Endothelial cell of umbilical vein (primary cell): ENCODE measurements at regions not wholly inside any gene's neighbourhood (a gene's known extent, or its start where the extent isn't known, plus 50 kb on each side); places are given as distances from the start of the nearest gene placed in this dataset.

Source experiments
- CTCF ChIP-seq, 2 donors: IDR thresholded peaks; 1 replicate in 1 of 2; 2 replicates in 1 of 2; pipeline ENCODE4 v1.5.1; 2011; ENCODE audit warnings: low read length in 2 of 2, mild to moderate bottlenecking in 2 of 2, moderate library complexity in 2 of 2, control low read depth in 1 of 2, inconsistent platforms in 1 of 2, low read depth in 1 of 2; ENCODE audit not compliant: insufficient read depth in 1 of 2; ENCODE audit errors: extremely low read depth in 1 of 2
- EZH2 ChIP-seq: IDR thresholded peaks from 2 replicates; pipeline ENCODE4 v1.6.1; 2012; ENCODE audit warnings: borderline replicate concordance, low read depth, mild to moderate bottlenecking, moderate library complexity, low read length, inconsistent platforms; ENCODE audit not compliant: severe bottlenecking
- JUN ChIP-seq: IDR thresholded peaks from 2 replicates; pipeline ENCODE4 v1.6.1; 2011; ENCODE audit warnings: borderline replicate concordance, low read depth; ENCODE audit not compliant: insufficient read length, insufficient read depth
- MYC ChIP-seq: IDR thresholded peaks from one replicate; pipeline ENCODE4 v1.6.1; 2011; ENCODE audit warnings: mild to moderate bottlenecking, low read depth, low read length
- POLR2A ChIP-seq: IDR thresholded peaks from 2 replicates; pipeline ENCODE4 v1.6.1; 2012; ENCODE audit warnings: low read depth, mild to moderate bottlenecking, control low read depth, low read length

DNA sequence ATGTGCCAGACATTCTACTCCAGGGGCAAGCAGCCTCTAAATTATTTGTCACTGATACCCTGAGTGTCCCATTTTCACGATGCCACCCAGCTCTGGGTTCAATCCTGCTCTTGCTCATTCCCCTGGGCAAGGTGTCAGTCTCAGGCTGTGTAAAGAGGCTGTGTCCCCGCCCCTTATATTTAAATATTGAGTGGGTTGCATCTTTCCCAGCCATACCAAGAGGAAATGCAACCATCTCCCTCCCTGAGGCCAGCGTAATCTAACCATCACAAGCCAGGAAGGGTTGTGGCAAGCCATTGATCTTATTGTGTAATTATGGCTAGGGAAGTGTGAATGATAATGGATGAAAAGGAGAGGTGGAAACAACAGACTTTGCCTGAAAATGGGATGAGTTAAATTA is 54.7 kb upstream of the CLDN14 start:
- TF ChIP-seq EZH2 (no peak), CTCF (IDR thresholded peaks at IDR 0.05; ENCODE audit: extremely low read depth in 1 of 2, insufficient read depth in 1 of 2, low read depth in 1 of 2, low read length in 2 of 2) (no peak), POLR2A (no peak), MYC (no peak), JUN (no peak)
